HepG2 (cell line): ENCODE measurements at regions not wholly inside any gene's neighbourhood (a gene's known extent, or its start where the extent isn't known, plus 50 kb on each side); places are given as distances from the start of the nearest gene placed in this dataset.

Experiments
- ATAC-seq: fragments of 200-7000 bp; cut with Tn5 transposase; 3 replicates; pipeline ENCODE4 v1.9.1; 2020; ENCODE audit warnings: mild to moderate bottlenecking, moderate library complexity
- BruUV-seq: library from RNA; stranded (reverse); fragments of 400-500 nt; replicated peaks from 2 replicates; lab custom pipeline; 2021; lab: Mats Ljungman, UMichigan
- CTCF ChIA-PET: fragments of 300-600 bp; formaldehyde crosslinking; extraction: SDS; loops from one replicate; lab custom pipeline; 2021; ENCODE audit warnings: low total read pairs, inconsistent platforms, low intra/inter-chr PET ratio; lab: Yijun Ruan, JAX
- POLR2A ChIA-PET: fragments of 350-600 bp; sonication (Branson Sonifier 250); formaldehyde crosslinking; loops from one replicate; lab custom pipeline; 2020; ENCODE audit warnings: antibody characterized with exemption, inconsistent platforms; lab: Yijun Ruan, JAX
- DNase-seq: peaks from one replicate; pipeline ENCODE4 v3.0.0-alpha.2; 2015; ENCODE audit warnings: low spot score
- FAIRE-seq: peaks from 3 replicates; lab custom pipeline; 2011; peaks lifted over from hg19 to GRCh38; lab: Jason Lieb, UNC
- H2AFZ ChIP-seq: one replicate; pipeline ENCODE4 v1.6.1; 2011; ENCODE audit warnings: low read length, inconsistent platforms
- H3K27ac ChIP-seq: fragments of 300-600 bp; 3 replicates; pipeline ENCODE4 v1.8.0; 2011; ENCODE audit warnings: mixed run types, mild to moderate bottlenecking, mixed read lengths, low read length, inconsistent platforms; ENCODE audit not compliant: insufficient read depth; ENCODE audit errors: extremely low read length
- H3K27me3 ChIP-seq, 2 experiments: fragments of 200-600 bp in 1 of 2; 2 replicates in 1 of 2; 3 replicates in 1 of 2; pipeline versions ENCODE4 v1.6.0 to v1.8.0; 2011; ENCODE audit warnings: low read length in 2 of 2, mild to moderate bottlenecking in 2 of 2, moderate library complexity in 2 of 2, inconsistent platforms in 1 of 2; ENCODE audit not compliant: insufficient read depth in 2 of 2, control insufficient read depth in 1 of 2
- H3K36me3 ChIP-seq, 2 experiments: fragments of 200-600 bp in 1 of 2; replicated peaks in 1 of 2; 2 replicates in 1 of 2; 3 replicates in 1 of 2; pipeline versions ENCODE4 v1.5.1 to v1.8.0; 2011; ENCODE audit warnings: low read length in 2 of 2, inconsistent platforms in 1 of 2; ENCODE audit not compliant: insufficient read depth in 2 of 2, control insufficient read depth in 1 of 2
- H3K4me1 ChIP-seq: 2 replicates; pipeline ENCODE4 v1.5.1; 2012; ENCODE audit warnings: low read length, inconsistent platforms; ENCODE audit not compliant: insufficient read depth
- H3K4me2 ChIP-seq: 2 replicates; pipeline ENCODE4 v1.6.0; 2011; ENCODE audit warnings: low read depth, low read length, inconsistent platforms
- H3K4me3 ChIP-seq, 3 experiments: fragments of 200-600 bp in 1 of 3; sonication (generic), shearing (Covaris generic) in 1 of 3; replicated peaks in 1 of 3; 2 replicates each; pipeline ENCODE4 v1.5.1; 2011 to 2016; ENCODE audit warnings: low read length in 3 of 3, inconsistent platforms in 2 of 3, low read depth in 2 of 3, mild to moderate bottlenecking in 2 of 3, control low read depth in 1 of 3, mixed read lengths in 1 of 3; ENCODE audit not compliant: insufficient read depth in 1 of 3
- H3K79me2 ChIP-seq: one replicate; pipeline ENCODE4 v1.6.1; 2011; ENCODE audit warnings: low read length, inconsistent platforms; ENCODE audit not compliant: insufficient read depth
- H3K9ac ChIP-seq: 2 replicates; pipeline ENCODE4 v1.6.0; 2011; ENCODE audit warnings: mild to moderate bottlenecking, low read depth, low read length, inconsistent platforms; ENCODE audit not compliant: insufficient read depth
- H3K9me3 ChIP-seq: 2 replicates; pipeline ENCODE4 v1.5.1; 2012; ENCODE audit warnings: mild to moderate bottlenecking, low read length
- H4K20me1 ChIP-seq: 2 replicates; pipeline ENCODE4 v1.6.0; 2011; ENCODE audit warnings: inconsistent platforms, mild to moderate bottlenecking, low read length, moderate library complexity; ENCODE audit not compliant: insufficient read depth
- ASH2L ChIP-seq: fragments of 300-600, 200-600 bp; sonication (generic); IDR thresholded peaks from 2 replicates; pipeline ENCODE4 v1.7.0; 2017; ENCODE audit warnings: low read depth, mild to moderate bottlenecking, moderate library complexity, mixed read lengths, low read length; ENCODE audit not compliant: insufficient read length
- BCL6 ChIP-seq: IDR thresholded peaks from 2 replicates; pipeline ENCODE4 v1.6.1; 2016; ENCODE audit warnings: missing genetic modification reagents, missing compliant biosample characterization
- HNRNPLL ChIP-seq: fragments of 200-400 bp; formaldehyde crosslinking; IDR thresholded peaks from 2 replicates; pipeline ENCODE4 v1.6.1; 2017; ENCODE audit warnings: mild to moderate bottlenecking, low read depth, low read length; ENCODE audit not compliant: poor library complexity, severe bottlenecking
- MEIS2 ChIP-seq: sonication (generic); formaldehyde crosslinking; IDR thresholded peaks from 2 replicates; pipeline ENCODE4 v1.9.0; 2021; ENCODE audit warnings: mild to moderate bottlenecking, missing genetic modification reagents
- MYNN ChIP-seq: sonication (generic); formaldehyde crosslinking; IDR thresholded peaks from 2 replicates; pipeline ENCODE4 v1.4.0; 2020; ENCODE audit warnings: mild to moderate bottlenecking, low read depth, missing genetic modification reagents
- SPEN ChIP-seq: sonication (generic); formaldehyde crosslinking; IDR thresholded peaks from 2 replicates; pipeline ENCODE4 v1.5.1; 2020; ENCODE audit warnings: low read depth, mild to moderate bottlenecking, missing genetic modification reagents
- STAG1 ChIP-seq: sonication (generic); formaldehyde crosslinking; IDR thresholded peaks from 2 replicates; pipeline ENCODE4 v1.4.0; 2020; ENCODE audit warnings: missing genetic modification reagents
- ZEB1 ChIP-seq: IDR thresholded peaks from 2 replicates; pipeline ENCODE4 v1.6.1; 2012; ENCODE audit warnings: mild to moderate bottlenecking, low read depth, inconsistent platforms; ENCODE audit not compliant: insufficient replicate concordance
- ZNF383 ChIP-seq: sonication (generic); formaldehyde crosslinking; IDR thresholded peaks from 2 replicates; pipeline ENCODE4 v1.4.0; 2020; ENCODE audit warnings: missing genetic modification reagents, mild to moderate bottlenecking, borderline replicate concordance
- ZNF549 ChIP-seq: sonication (generic); formaldehyde crosslinking; IDR thresholded peaks from 2 replicates; pipeline ENCODE4 v1.5.0; 2020; ENCODE audit warnings: missing genetic modification reagents
- ZNF552 ChIP-seq: sonication (generic); formaldehyde crosslinking; IDR thresholded peaks from 2 replicates; pipeline ENCODE4 v1.9.0; 2022; ENCODE audit warnings: missing genetic modification reagents, mild to moderate bottlenecking, borderline replicate concordance
- ZNF605 ChIP-seq: sonication (generic); formaldehyde crosslinking; IDR thresholded peaks from 2 replicates; pipeline ENCODE4 v1.8.0; 2022; ENCODE audit warnings: mild to moderate bottlenecking, missing genetic modification reagents
- in situ Hi-C: cut with HindIII; loops from 2 replicates; pipeline ENCODE4 v1.10.0; 2017; ENCODE audit warnings: low pct_unique_long_range_greater_than_20kb; ENCODE audit not compliant: extremely low pct_ligation_motif_present
- intact Hi-C: fragments of 100-400 bp; cut with micrococcal nuclease; formaldehyde crosslinking; loops from one replicate; pipeline ENCODE4 v1.10.0; 2022; ENCODE audit not compliant: unreplicated experiment
- TF ChIP-seq, protein P1 (sequence below): sonication (generic); formaldehyde crosslinking; IDR thresholded peaks from 2 replicates; pipeline ENCODE4 v1.4.0; 2020; ENCODE audit warnings: missing genetic modification reagents
- TF ChIP-seq, protein P2 (sequence below): sonication (generic); formaldehyde crosslinking; IDR thresholded peaks from 2 replicates; pipeline ENCODE4 v1.5.0; 2020; ENCODE audit warnings: mild to moderate bottlenecking, missing genetic modification reagents, moderate library complexity
- TF ChIP-seq, protein P3 (sequence below): sonication (generic); formaldehyde crosslinking; IDR thresholded peaks from 2 replicates; pipeline ENCODE4 v1.5.1; 2020; ENCODE audit warnings: mild to moderate bottlenecking, missing genetic modification reagents, borderline replicate concordance

DNA sequence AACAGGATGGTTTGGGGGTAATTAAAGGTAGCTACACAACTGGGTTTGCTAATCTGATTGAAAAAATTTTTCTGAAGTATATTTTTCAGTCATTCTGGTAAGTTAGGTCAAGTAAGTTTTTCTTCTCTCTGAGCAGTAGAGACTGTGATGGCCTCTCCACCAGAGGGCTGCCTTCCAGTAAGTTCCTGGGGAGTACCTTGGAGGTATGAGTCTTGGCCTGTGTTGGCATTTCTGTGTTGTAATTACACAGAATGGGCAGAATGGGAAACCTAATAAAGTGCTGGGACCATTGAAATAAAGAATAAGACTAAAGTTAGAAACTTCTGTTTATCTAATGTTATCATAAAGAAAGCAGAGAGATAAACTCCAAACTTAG lies 430.8 kb downstream of the ARHGEF28 start:
- in situ Hi-C loops = no loop called here
- TF ChIP-seq, protein P1, sequence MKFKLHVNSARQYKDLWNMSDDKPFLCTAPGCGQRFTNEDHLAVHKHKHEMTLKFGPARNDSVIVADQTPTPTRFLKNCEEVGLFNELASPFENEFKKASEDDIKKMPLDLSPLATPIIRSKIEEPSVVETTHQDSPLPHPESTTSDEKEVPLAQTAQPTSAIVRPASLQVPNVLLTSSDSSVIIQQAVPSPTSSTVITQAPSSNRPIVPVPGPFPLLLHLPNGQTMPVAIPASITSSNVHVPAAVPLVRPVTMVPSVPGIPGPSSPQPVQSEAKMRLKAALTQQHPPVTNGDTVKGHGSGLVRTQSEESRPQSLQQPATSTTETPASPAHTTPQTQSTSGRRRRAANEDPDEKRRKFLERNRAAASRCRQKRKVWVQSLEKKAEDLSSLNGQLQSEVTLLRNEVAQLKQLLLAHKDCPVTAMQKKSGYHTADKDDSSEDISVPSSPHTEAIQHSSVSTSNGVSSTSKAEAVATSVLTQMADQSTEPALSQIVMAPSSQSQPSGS (CRISPR knock-in tag) = no peak
- TF ChIP-seq SPEN = no peak
- no peak for TF ChIP-seq ZNF383 (CRISPR knock-in tag)
- TF ChIP-seq ZNF552 (CRISPR knock-in tag) = no peak
- TF ChIP-seq STAG1 = peak; percentile 49
- TF ChIP-seq, protein P2, sequence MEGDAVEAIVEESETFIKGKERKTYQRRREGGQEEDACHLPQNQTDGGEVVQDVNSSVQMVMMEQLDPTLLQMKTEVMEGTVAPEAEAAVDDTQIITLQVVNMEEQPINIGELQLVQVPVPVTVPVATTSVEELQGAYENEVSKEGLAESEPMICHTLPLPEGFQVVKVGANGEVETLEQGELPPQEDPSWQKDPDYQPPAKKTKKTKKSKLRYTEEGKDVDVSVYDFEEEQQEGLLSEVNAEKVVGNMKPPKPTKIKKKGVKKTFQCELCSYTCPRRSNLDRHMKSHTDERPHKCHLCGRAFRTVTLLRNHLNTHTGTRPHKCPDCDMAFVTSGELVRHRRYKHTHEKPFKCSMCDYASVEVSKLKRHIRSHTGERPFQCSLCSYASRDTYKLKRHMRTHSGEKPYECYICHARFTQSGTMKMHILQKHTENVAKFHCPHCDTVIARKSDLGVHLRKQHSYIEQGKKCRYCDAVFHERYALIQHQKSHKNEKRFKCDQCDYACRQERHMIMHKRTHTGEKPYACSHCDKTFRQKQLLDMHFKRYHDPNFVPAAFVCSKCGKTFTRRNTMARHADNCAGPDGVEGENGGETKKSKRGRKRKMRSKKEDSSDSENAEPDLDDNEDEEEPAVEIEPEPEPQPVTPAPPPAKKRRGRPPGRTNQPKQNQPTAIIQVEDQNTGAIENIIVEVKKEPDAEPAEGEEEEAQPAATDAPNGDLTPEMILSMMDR (CRISPR knock-in tag) = 0 out of 2 replicates have a peak, but pooled peaks have one; percentile 24
- TF ChIP-seq HNRNPLL = no peak
- no peak for TF ChIP-seq BCL6 (CRISPR knock-in tag)
- no peak for TF ChIP-seq ZEB1
- TF ChIP-seq ASH2L = no peak
- TF ChIP-seq, protein P3, sequence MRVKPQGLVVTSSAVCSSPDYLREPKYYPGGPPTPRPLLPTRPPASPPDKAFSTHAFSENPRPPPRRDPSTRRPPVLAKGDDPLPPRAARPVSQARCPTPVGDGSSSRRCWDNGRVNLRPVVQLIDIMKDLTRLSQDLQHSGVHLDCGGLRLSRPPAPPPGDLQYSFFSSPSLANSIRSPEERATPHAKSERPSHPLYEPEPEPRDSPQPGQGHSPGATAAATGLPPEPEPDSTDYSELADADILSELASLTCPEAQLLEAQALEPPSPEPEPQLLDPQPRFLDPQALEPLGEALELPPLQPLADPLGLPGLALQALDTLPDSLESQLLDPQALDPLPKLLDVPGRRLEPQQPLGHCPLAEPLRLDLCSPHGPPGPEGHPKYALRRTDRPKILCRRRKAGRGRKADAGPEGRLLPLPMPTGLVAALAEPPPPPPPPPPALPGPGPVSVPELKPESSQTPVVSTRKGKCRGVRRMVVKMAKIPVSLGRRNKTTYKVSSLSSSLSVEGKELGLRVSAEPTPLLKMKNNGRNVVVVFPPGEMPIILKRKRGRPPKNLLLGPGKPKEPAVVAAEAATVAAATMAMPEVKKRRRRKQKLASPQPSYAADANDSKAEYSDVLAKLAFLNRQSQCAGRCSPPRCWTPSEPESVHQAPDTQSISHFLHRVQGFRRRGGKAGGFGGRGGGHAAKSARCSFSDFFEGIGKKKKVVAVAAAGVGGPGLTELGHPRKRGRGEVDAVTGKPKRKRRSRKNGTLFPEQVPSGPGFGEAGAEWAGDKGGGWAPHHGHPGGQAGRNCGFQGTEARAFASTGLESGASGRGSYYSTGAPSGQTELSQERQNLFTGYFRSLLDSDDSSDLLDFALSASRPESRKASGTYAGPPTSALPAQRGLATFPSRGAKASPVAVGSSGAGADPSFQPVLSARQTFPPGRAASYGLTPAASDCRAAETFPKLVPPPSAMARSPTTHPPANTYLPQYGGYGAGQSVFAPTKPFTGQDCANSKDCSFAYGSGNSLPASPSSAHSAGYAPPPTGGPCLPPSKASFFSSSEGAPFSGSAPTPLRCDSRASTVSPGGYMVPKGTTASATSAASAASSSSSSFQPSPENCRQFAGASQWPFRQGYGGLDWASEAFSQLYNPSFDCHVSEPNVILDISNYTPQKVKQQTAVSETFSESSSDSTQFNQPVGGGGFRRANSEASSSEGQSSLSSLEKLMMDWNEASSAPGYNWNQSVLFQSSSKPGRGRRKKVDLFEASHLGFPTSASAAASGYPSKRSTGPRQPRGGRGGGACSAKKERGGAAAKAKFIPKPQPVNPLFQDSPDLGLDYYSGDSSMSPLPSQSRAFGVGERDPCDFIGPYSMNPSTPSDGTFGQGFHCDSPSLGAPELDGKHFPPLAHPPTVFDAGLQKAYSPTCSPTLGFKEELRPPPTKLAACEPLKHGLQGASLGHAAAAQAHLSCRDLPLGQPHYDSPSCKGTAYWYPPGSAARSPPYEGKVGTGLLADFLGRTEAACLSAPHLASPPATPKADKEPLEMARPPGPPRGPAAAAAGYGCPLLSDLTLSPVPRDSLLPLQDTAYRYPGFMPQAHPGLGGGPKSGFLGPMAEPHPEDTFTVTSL = no peak
- TF ChIP-seq ZNF605 (CRISPR knock-in tag) = no peak
- TF ChIP-seq MYNN (CRISPR knock-in tag) = no peak
- no peak for TF ChIP-seq MEIS2 (CRISPR knock-in tag)
- no peak for TF ChIP-seq ZNF549

More for the DNA sequence above, 430.8 kb downstream of the ARHGEF28 start:
- ATAC-seq = peak; percentile 61; the same call in 2 of the 3 replicates
- ChIA-PET CTCF (no interaction called here), POLR2A (no interaction called here)
- BruUV-seq = no TSS peak
- H3K36me3 ChIP-seq = no peaks in the 10 kb centered on the region
- H3K4me1 ChIP-seq = no peaks in the 10 kb centered on the region
- no peak for FAIRE-seq
- no peak overlapping the region for H3K4me2 ChIP-seq
- DNase-seq = peak; percentile 9
- intact Hi-C loops = loop anchor here (2.0 kb wide), 1 partner anchor 592 kb away; no protein-coding TSS in a partner anchor
- no peak overlapping the region for H3K4me3 ChIP-seq
- no peaks in the 10 kb centered on the region for H4K20me1 ChIP-seq
- no peaks in the 10 kb centered on the region for H3K9me3 ChIP-seq
- H2AFZ ChIP-seq = no peak overlapping the region
- H3K9ac ChIP-seq = no peak overlapping the region
- no peaks in the 10 kb centered on the region for H3K79me2 ChIP-seq
- no peak overlapping the region for H3K27ac ChIP-seq
- H3K27me3 ChIP-seq = no peaks in the 10 kb centered on the region; a peak in 2 of 5 replicates
